HepG2 (cell line): ENCODE measurements at regions not wholly inside any gene's neighbourhood (a gene's known extent, or its start where the extent isn't known, plus 50 kb on each side); places are given as distances from the start of the nearest gene placed in this dataset.

ENCODE experiments used
- ATAC-seq: fragments of 200-7000 bp; cut with Tn5 transposase; 3 replicates; pipeline ENCODE4 v1.9.1; 2020; ENCODE audit warnings: mild to moderate bottlenecking, moderate library complexity
- BruUV-seq: library from RNA; stranded (reverse); fragments of 400-500 nt; replicated peaks from 2 replicates; lab custom pipeline; 2021; lab: Mats Ljungman, UMichigan
- CTCF ChIA-PET: fragments of 300-600 bp; formaldehyde crosslinking; extraction: SDS; loops from one replicate; lab custom pipeline; 2021; ENCODE audit warnings: low total read pairs, inconsistent platforms, low intra/inter-chr PET ratio; lab: Yijun Ruan, JAX
- POLR2A ChIA-PET: fragments of 350-600 bp; sonication (Branson Sonifier 250); formaldehyde crosslinking; loops from one replicate; lab custom pipeline; 2020; ENCODE audit warnings: antibody characterized with exemption, inconsistent platforms; lab: Yijun Ruan, JAX
- DNase-seq: peaks from one replicate; pipeline ENCODE4 v3.0.0-alpha.2; 2015; ENCODE audit warnings: low spot score
- FAIRE-seq: peaks from 3 replicates; lab custom pipeline; 2011; peaks lifted over from hg19 to GRCh38; lab: Jason Lieb, UNC
- H2AFZ ChIP-seq: one replicate; pipeline ENCODE4 v1.6.1; 2011; ENCODE audit warnings: low read length, inconsistent platforms
- H3K27ac ChIP-seq: fragments of 300-600 bp; 3 replicates; pipeline ENCODE4 v1.8.0; 2011; ENCODE audit warnings: mixed run types, mild to moderate bottlenecking, mixed read lengths, low read length, inconsistent platforms; ENCODE audit not compliant: insufficient read depth; ENCODE audit errors: extremely low read length
- H3K27me3 ChIP-seq, 2 experiments: fragments of 200-600 bp in 1 of 2; 2 replicates in 1 of 2; 3 replicates in 1 of 2; pipeline versions ENCODE4 v1.6.0 to v1.8.0; 2011; ENCODE audit warnings: low read length in 2 of 2, mild to moderate bottlenecking in 2 of 2, moderate library complexity in 2 of 2, inconsistent platforms in 1 of 2; ENCODE audit not compliant: insufficient read depth in 2 of 2, control insufficient read depth in 1 of 2
- H3K36me3 ChIP-seq, 2 experiments: fragments of 200-600 bp in 1 of 2; replicated peaks in 1 of 2; 2 replicates in 1 of 2; 3 replicates in 1 of 2; pipeline versions ENCODE4 v1.5.1 to v1.8.0; 2011; ENCODE audit warnings: low read length in 2 of 2, inconsistent platforms in 1 of 2; ENCODE audit not compliant: insufficient read depth in 2 of 2, control insufficient read depth in 1 of 2
- H3K4me1 ChIP-seq: 2 replicates; pipeline ENCODE4 v1.5.1; 2012; ENCODE audit warnings: low read length, inconsistent platforms; ENCODE audit not compliant: insufficient read depth
- H3K4me2 ChIP-seq: 2 replicates; pipeline ENCODE4 v1.6.0; 2011; ENCODE audit warnings: low read depth, low read length, inconsistent platforms
- H3K4me3 ChIP-seq, 3 experiments: fragments of 200-600 bp in 1 of 3; sonication (generic), shearing (Covaris generic) in 1 of 3; replicated peaks in 1 of 3; 2 replicates each; pipeline ENCODE4 v1.5.1; 2011 to 2016; ENCODE audit warnings: low read length in 3 of 3, inconsistent platforms in 2 of 3, low read depth in 2 of 3, mild to moderate bottlenecking in 2 of 3, control low read depth in 1 of 3, mixed read lengths in 1 of 3; ENCODE audit not compliant: insufficient read depth in 1 of 3
- H3K79me2 ChIP-seq: one replicate; pipeline ENCODE4 v1.6.1; 2011; ENCODE audit warnings: low read length, inconsistent platforms; ENCODE audit not compliant: insufficient read depth
- H3K9ac ChIP-seq: 2 replicates; pipeline ENCODE4 v1.6.0; 2011; ENCODE audit warnings: mild to moderate bottlenecking, low read depth, low read length, inconsistent platforms; ENCODE audit not compliant: insufficient read depth
- H3K9me3 ChIP-seq: 2 replicates; pipeline ENCODE4 v1.5.1; 2012; ENCODE audit warnings: mild to moderate bottlenecking, low read length
- H4K20me1 ChIP-seq: 2 replicates; pipeline ENCODE4 v1.6.0; 2011; ENCODE audit warnings: inconsistent platforms, mild to moderate bottlenecking, low read length, moderate library complexity; ENCODE audit not compliant: insufficient read depth
- AHR ChIP-seq: IDR thresholded peaks from 2 replicates; pipeline ENCODE4 v1.6.1; 2018; ENCODE audit warnings: missing genetic modification reagents, missing compliant biosample characterization
- ARHGAP35 ChIP-seq: sonication (generic); formaldehyde crosslinking; IDR thresholded peaks from 2 replicates; pipeline ENCODE4 v1.9.0; 2022; ENCODE audit warnings: mild to moderate bottlenecking, inconsistent platforms, moderate library complexity, missing genetic modification reagents, borderline replicate concordance
- DRAP1 ChIP-seq: IDR thresholded peaks from 2 replicates; pipeline ENCODE4 v1.6.1; 2016; ENCODE audit warnings: missing genetic modification reagents, missing compliant biosample characterization
- HMGXB4 ChIP-seq, 2 experiments: sonication (generic) in 1 of 2; formaldehyde crosslinking in 1 of 2; IDR thresholded peaks; 2 replicates each; pipeline versions ENCODE4 v1.4.0 to v1.6.1; 2018 to 2020; ENCODE audit warnings: missing genetic modification reagents in 2 of 2, borderline replicate concordance in 1 of 2, low read depth in 1 of 2, mild to moderate bottlenecking in 1 of 2, missing biosample characterization in 1 of 2
- HNRNPK ChIP-seq: fragments of 200-400 bp; formaldehyde crosslinking; IDR thresholded peaks from 2 replicates; pipeline ENCODE4 v1.6.1; 2018; ENCODE audit warnings: low read length, low read depth, moderate library complexity, mild to moderate bottlenecking; ENCODE audit not compliant: poor library complexity, severe bottlenecking
- TCF12 ChIP-seq, 2 experiments: fragments of 450-650 bp in 1 of 2; sonication (generic) in 1 of 2; formaldehyde crosslinking in 1 of 2; IDR thresholded peaks; 2 replicates each; pipeline versions ENCODE4 v1.6.1 to v1.8.0; 2017 to 2022; ENCODE audit warnings: antibody characterized with exemption in 1 of 2, mild to moderate bottlenecking in 1 of 2, missing genetic modification reagents in 1 of 2, moderate library complexity in 1 of 2
- YY1 ChIP-seq: IDR thresholded peaks from 2 replicates; pipeline ENCODE4 v1.6.1; 2011; ENCODE audit warnings: low read length, low read depth, moderate library complexity, mild to moderate bottlenecking; ENCODE audit not compliant: insufficient read depth, insufficient replicate concordance
- ZBTB42 ChIP-seq: sonication (generic); formaldehyde crosslinking; IDR thresholded peaks from 2 replicates; pipeline ENCODE4 v1.5.0; 2020; ENCODE audit warnings: mild to moderate bottlenecking, missing genetic modification reagents
- ZNF160 ChIP-seq: sonication (generic); formaldehyde crosslinking; IDR thresholded peaks from 2 replicates; pipeline ENCODE4 v1.8.0; 2022; ENCODE audit warnings: mild to moderate bottlenecking, inconsistent platforms, missing genetic modification reagents
- ZNF264 ChIP-seq: sonication (generic); formaldehyde crosslinking; IDR thresholded peaks from 2 replicates; pipeline ENCODE4 v1.4.0; 2020; ENCODE audit warnings: missing genetic modification reagents
- ZNF569 ChIP-seq: sonication (generic); formaldehyde crosslinking; IDR thresholded peaks from 2 replicates; pipeline ENCODE4 v1.5.0; 2020; ENCODE audit warnings: mild to moderate bottlenecking, missing genetic modification reagents, moderate library complexity, borderline replicate concordance
- ZNF572 ChIP-seq: sonication (generic); formaldehyde crosslinking; IDR thresholded peaks from 2 replicates; pipeline ENCODE4 v1.5.1; 2020; ENCODE audit warnings: mild to moderate bottlenecking, missing genetic modification reagents
- ZNF891 ChIP-seq: sonication (generic); formaldehyde crosslinking; IDR thresholded peaks from 2 replicates; pipeline ENCODE4 v1.5.0; 2020; ENCODE audit warnings: mild to moderate bottlenecking, missing genetic modification reagents
- WGBS: methylation state at CpG from one replicate; pipeline ENCODE4 v1.1.6; 2017; ENCODE audit warnings: low lambda C conversion rate; 5-methylcytosine and 5-hydroxymethylcytosine counted together
- in situ Hi-C: cut with HindIII; loops from 2 replicates; pipeline ENCODE4 v1.10.0; 2017; ENCODE audit warnings: low pct_unique_long_range_greater_than_20kb; ENCODE audit not compliant: extremely low pct_ligation_motif_present
- intact Hi-C: fragments of 100-400 bp; cut with micrococcal nuclease; formaldehyde crosslinking; loops from one replicate; pipeline ENCODE4 v1.10.0; 2022; ENCODE audit not compliant: unreplicated experiment
- TF ChIP-seq, protein P1 (sequence below): sonication (generic); formaldehyde crosslinking; IDR thresholded peaks from 2 replicates; pipeline ENCODE4 v1.8.1; 2023; ENCODE audit warnings: missing genetic modification reagents, mild to moderate bottlenecking, borderline replicate concordance

GRCh38 chr9:87227456-87227855 is 270.2 kb upstream of the DAPK1 start:
- Histone ChIP-seq H3K79me2 (no peaks in the 10 kb centered on the region), H2AFZ (no peak overlapping the region), H3K27me3 (peaks cover 0 to 4% of the 10 kb centered on the region in 2 experiments; a peak in 2 of 5 replicates), H3K9ac (no peak overlapping the region)
- in situ Hi-C loops, result no loop called here
- CTCF ChIA-PET, result no interaction called here
- FAIRE-seq, result no peak
- no peak for TF ChIP-seq TCF12 (IDR thresholded peaks at IDR 0.05)
- TF ChIP-seq TCF12 (CRISPR knock-in tag; IDR thresholded peaks at IDR 0.05), result no peak
- TF ChIP-seq ZNF572, result no peak
- no peak for TF ChIP-seq ZNF160
- TF ChIP-seq, protein P1, sequence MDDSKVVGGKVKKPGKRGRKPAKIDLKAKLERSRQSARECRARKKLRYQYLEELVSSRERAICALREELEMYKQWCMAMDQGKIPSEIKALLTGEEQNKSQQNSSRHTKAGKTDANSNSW (CRISPR knock-in tag), result no peak
- TF ChIP-seq HNRNPK, result no peak
- no peak for TF ChIP-seq ARHGAP35
- no peak for TF ChIP-seq DRAP1 (CRISPR knock-in tag)
- no peak for TF ChIP-seq YY1
- no peak for TF ChIP-seq HMGXB4 (CRISPR knock-in tag; IDR thresholded peaks at IDR 0.05; ENCODE audit: borderline replicate concordance in 1 of 2, low read depth in 1 of 2)
- TF ChIP-seq ZNF264 (CRISPR knock-in tag), result no peak
- no peak for TF ChIP-seq ZNF569
- no peak for TF ChIP-seq AHR (CRISPR knock-in tag)
- no peak for TF ChIP-seq ZNF891 (CRISPR knock-in tag)
- TF ChIP-seq ZBTB42, result no peak
- TF ChIP-seq, all 625 proteins: peak for 0
- DNase-seq (no peak), ATAC-seq (no peak)
- 41% methylated on average over 3 of the region's 3 CpGs for WGBS
- Histone ChIP-seq H3K27ac (no peak overlapping the region), H3K4me2 (no peak overlapping the region), H4K20me1 (no peaks in the 10 kb centered on the region), H3K4me1 (no peaks in the 10 kb centered on the region), H3K4me3 (no peak overlapping the region), H3K36me3 (no peaks in the 10 kb centered on the region), H3K9me3 (no peaks in the 10 kb centered on the region)
- intact Hi-C loops, result no loop called here
- POLR2A ChIA-PET, result no interaction called here
- no TSS peak for BruUV-seq
